ENCODE measurements at regions not wholly inside any gene's neighbourhood (a gene's known extent, or its start where the extent isn't known, plus 50 kb on each side); places are given as distances from the start of the nearest gene placed in this dataset.

- TF ChIP-seq RAD21 (conservative IDR thresholded peaks at IDR 0.05) (no peak), SMC3 (conservative IDR thresholded peaks at IDR 0.05; ENCODE audit: poor library complexity) (no peak), CTCF (IDR thresholded peaks at IDR 0.05; ENCODE audit: poor library complexity, severe bottlenecking) (no peak), EZH2 (IDR thresholded peaks at IDR 0.05; ENCODE audit: borderline replicate concordance, insufficient read depth, low read length, poor library complexity, severe bottlenecking) (no peak), EP300 (conservative IDR thresholded peaks at IDR 0.05; ENCODE audit: poor library complexity, severe bottlenecking) (no peak), MXI1 (conservative IDR thresholded peaks at IDR 0.05; ENCODE audit: poor library complexity, severe bottlenecking) (no peak), TAF1 (IDR thresholded peaks at IDR 0.05; ENCODE audit: low read depth) (no peak), POLR2AphosphoS5 (IDR thresholded peaks at IDR 0.05) (no peak)
Measured at GRCh38 chr14:37842106-37842505, 246.7 kb downstream of the TTC6 start.

All from neural cell (in vitro differentiated cells).